ENCODE measurements at regions not wholly inside any gene's neighbourhood (a gene's known extent, or its start where the extent isn't known, plus 50 kb on each side); places are given as distances from the start of the nearest gene placed in this dataset.

DNA sequence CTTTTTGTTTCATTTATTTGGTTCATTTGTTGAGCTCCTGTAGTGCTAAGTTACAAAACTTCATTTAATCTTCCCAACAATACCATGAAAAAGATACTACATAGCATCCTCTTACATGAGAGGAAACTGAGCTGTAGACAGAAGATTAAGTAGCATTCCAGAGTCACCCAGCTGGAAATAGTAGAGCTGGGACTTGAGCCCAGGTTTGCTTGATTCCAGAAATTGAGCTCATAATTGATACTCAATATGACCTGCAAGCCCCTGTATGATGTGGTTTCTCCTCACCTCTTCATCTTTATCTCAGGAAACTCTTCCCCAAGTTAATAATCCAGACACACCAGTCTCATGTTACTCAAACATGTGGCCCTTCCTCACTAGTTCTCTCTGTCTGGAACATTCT lies 87.0 kb upstream of the DAAM1 start:
- DNase-seq (ENCODE audit: low read depth), result no peak
- TF ChIP-seq, protein P1, sequence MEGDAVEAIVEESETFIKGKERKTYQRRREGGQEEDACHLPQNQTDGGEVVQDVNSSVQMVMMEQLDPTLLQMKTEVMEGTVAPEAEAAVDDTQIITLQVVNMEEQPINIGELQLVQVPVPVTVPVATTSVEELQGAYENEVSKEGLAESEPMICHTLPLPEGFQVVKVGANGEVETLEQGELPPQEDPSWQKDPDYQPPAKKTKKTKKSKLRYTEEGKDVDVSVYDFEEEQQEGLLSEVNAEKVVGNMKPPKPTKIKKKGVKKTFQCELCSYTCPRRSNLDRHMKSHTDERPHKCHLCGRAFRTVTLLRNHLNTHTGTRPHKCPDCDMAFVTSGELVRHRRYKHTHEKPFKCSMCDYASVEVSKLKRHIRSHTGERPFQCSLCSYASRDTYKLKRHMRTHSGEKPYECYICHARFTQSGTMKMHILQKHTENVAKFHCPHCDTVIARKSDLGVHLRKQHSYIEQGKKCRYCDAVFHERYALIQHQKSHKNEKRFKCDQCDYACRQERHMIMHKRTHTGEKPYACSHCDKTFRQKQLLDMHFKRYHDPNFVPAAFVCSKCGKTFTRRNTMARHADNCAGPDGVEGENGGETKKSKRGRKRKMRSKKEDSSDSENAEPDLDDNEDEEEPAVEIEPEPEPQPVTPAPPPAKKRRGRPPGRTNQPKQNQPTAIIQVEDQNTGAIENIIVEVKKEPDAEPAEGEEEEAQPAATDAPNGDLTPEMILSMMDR (IDR thresholded peaks at IDR 0.05; ENCODE audit: low read depth, low read length, missing control alignments), result no peak
- H3K4me3 ChIP-seq (ENCODE audit: low read depth, low read length), result no peak overlapping the region

DNA sequence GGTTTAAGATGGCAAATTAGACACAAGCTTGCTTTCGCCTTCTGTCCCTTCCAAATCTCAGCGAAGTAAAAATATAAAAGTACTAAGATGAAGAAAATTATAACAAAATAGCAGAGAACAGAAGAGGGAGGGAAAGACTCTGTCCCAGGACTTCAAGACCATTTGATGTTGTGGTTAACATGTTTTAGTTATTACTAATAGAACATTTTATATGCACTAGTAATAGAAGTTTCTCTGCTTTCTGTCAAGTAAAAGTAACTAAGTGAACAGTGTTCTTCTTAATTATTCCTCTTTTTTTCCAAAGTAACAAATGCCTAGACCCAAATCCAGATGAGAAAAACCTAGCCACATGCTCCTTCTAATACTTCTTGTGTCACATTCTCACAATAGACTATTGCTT lies 85.1 kb upstream of the DAAM1 start:
- TF ChIP-seq, protein P1 (IDR thresholded peaks at IDR 0.05; ENCODE audit: low read depth, low read length, missing control alignments), result no peak
- H3K4me3 ChIP-seq (ENCODE audit: low read depth, low read length), result no peak overlapping the region

DNA sequence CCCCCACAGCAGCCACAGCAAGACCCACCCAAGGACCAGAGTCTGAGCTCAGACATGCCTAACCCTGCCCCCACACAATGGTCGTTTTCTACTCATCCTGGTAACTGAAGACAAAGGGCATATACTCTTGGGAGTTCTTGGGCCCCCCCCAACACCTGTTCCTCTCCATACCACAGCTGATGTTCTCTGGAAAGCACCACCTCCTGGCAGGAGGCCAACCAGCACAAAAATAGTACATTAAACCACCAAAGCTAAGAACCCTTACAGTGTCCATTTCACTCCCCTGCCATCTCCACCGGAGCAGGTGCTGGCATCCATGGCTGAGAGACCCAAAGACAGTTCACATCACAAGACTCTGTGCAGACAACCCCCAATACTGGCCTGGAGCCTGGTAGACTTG lies 80.6 kb upstream of the DAAM1 start:
- TF ChIP-seq, protein P1 (IDR thresholded peaks at IDR 0.05; ENCODE audit: low read depth, low read length, missing control alignments), result no peak
- no peak for DNase-seq (ENCODE audit: low read depth)
- no peak overlapping the region for H3K4me3 ChIP-seq (ENCODE audit: low read depth, low read length)

More for the DNA sequence above, 85.1 kb upstream of the DAAM1 start:
- DNase-seq (ENCODE audit: low read depth), result no peak

DNA sequence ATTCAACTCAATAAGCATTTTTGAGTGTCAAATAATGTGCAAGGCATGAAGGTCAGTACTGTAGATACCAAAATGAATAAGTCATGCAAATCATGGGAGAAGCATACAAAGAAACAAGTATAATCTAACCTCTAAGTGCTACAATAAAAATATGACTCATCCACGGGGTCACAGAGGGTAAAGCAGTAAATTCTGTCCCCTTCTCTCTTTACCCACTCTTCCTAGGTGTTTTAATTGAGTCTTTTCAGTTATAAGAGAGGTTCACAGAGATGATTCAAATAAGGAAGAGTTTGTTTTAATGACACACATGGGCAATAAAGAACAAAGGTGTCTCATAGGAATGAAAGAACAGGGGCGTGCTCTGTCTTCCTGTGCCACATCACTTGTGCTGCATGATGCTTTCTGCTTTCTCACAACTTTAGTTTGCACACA lies 71.5 kb upstream of the DAAM1 start:
- no peak overlapping the region for H3K4me3 ChIP-seq (ENCODE audit: low read depth, low read length)
- no peak for DNase-seq (ENCODE audit: low read depth)
- TF ChIP-seq, protein P1 (IDR thresholded peaks at IDR 0.05; ENCODE audit: low read depth, low read length, missing control alignments), result no peak

DNA sequence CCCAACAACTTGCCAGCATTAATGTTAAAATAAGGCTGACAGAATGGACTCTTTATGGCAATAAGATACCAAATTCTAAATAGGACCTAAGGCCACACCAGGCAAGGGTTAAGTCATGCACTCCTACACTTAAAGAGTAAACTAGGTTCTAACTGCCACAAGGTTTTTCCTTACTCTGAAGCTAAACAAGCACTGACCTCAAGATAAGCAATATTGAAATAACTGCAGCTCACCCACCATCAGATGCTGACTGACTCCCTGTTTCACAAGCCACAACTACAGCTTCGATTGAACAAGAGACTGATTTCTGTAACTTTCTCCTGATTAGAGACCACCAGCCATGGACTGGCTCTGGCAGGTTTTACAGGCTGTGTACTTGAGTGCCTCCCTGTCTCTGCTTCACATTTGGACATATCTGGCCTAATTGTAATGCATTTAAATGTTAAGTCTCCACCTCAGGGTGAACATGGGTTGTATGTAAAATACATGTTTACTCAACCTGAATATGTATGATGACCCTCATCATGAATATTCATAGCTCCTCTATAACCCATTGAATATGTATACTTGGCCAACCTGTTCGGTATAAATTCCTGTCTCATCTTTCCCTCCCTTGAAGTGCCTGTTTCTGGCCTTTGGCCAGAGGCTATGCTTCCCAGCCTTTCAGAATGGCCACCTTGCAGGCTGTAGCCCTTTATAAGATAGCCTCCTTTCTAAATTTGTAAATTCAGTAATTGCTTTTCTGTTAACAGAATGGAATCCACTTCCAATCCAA lies 70.5 kb upstream of the DAAM1 start:
- no peak for DNase-seq (ENCODE audit: low read depth)
- TF ChIP-seq, protein P1 (IDR thresholded peaks at IDR 0.05; ENCODE audit: low read depth, low read length, missing control alignments), result no peak

DNA sequence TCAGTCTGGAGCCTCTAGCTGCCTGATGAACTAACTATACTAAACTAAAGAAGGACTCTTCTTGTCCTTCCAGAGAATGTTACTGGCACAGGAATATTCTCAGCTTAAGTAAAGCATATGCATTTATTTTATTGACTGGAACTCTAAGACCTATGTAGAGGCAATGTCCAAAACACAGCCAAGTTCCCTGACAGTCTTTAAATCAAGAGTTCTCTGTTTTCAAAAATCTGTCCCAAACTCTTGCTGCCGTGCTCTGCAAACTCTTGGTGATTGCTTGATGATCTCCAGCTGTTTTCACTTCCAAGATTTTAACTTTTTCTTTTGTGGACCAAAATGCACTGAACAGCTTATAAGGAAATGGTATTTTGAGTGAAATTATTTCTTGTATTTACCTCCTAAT lies 67.5 kb upstream of the DAAM1 start:
- TF ChIP-seq, protein P1 (IDR thresholded peaks at IDR 0.05; ENCODE audit: low read depth, low read length, missing control alignments), result no peak
- no peak for DNase-seq (ENCODE audit: low read depth)
- no peak overlapping the region for H3K4me3 ChIP-seq (ENCODE audit: low read depth, low read length)

More for the DNA sequence above, 70.5 kb upstream of the DAAM1 start:
- no peak overlapping the region for H3K4me3 ChIP-seq (ENCODE audit: low read depth, low read length)

DNA sequence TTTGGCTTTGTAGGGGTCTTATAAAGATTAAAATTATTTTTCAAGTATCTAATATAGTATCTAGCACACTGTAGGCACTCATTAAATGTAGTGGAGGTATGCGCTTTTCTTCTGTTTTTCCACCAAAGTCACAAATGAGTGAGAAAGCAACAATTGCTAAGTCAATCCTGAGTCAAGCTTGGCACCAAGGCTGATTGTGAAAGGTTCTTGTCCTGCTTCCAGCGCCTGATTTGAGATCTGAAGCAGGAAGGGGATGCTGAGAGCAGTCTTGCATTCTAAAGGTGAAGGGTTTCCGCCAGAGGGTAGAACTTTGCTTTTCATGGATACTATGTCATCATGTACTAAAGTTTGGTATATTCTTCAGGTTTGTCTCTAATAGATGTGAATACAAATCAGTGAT lies 64.9 kb upstream of the DAAM1 start:
- H3K4me3 ChIP-seq (ENCODE audit: low read depth, low read length), result no peak overlapping the region
- DNase-seq (ENCODE audit: low read depth), result no peak
- TF ChIP-seq, protein P1 (IDR thresholded peaks at IDR 0.05; ENCODE audit: low read depth, low read length, missing control alignments), result no peak
